Stimulated activated CD8-positive, alpha-beta memory T cell treated with anti-CD3 and anti-CD28 coated beads, Interleukin-4, amount 100 ng/mL, for 24 hours (primary cell): ENCODE measurements at regions not wholly inside any gene's neighbourhood (a gene's known extent, or its start where the extent isn't known, plus 50 kb on each side); places are given as distances from the start of the nearest gene placed in this dataset.
"Not testable (repeated sequence)": the region's sequence is repeated elsewhere in the genome, so short reads cannot be mapped to it uniquely, and the experiment has no call there.

Source experiments
- DNase-seq: peaks from one replicate; pipeline ENCODE4 v3.0.0-alpha.2; 2020; ENCODE audit warnings: low read depth

DNA sequence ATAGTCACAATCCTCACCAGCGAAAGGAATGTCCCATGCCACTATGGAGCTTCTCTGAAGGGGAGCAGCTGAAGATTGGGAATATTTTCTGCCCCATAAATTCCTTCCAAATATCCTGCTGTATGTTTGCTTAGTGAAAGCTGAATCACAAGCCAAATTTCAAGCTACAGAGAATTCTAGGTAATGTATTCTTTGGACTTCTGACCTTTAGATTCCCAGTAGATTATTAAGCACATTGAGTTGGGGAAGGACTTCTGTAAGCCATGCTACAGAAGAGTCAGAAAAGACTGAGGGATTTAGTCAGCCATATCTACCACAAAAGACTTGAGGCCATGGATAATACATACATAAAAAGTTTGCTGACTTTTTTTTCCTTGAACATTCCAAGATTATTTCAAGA, 1342.0 kb upstream of the NUDT12 start:
- no peak for DNase-seq

DNA sequence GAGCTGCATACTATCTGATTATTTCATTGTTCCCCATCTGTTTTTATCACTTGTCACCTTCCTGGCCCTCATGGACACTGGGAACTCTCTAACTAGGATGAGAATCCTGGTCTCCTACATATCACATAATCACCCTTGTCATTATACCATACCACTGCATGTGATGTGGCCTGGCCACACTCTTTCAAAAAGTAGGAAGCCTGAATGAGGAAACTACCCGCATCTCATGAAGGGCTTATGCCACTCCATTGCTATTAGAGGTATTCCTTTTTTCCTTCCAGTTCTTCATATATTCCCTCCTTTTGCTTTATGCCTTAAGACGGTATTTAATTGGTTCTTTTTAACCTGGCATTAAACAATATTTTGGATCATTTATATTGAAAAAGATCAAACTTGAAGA, 1341.4 kb upstream of the NUDT12 start:
- DNase-seq: no peak

DNA sequence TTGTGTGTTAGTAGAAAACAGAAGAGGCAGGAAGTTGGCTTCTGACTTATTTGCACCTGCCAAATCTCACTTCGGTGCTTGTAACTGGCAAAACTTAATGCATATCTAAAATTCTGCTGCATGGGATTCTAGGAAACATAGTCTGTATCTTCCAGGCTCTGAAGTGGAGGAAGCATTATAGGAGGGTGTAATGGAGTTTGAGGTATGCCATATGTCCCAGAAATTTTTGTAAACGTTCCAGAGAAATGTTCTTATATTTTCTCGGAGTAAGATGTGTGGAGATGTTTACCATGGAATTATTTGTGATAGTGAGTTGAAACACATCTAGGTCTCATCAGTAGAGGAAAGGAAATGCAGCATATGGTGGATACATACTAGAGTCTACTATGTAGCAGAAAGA, 1329.0 kb upstream of the NUDT12 start:
- no peak for DNase-seq

DNA sequence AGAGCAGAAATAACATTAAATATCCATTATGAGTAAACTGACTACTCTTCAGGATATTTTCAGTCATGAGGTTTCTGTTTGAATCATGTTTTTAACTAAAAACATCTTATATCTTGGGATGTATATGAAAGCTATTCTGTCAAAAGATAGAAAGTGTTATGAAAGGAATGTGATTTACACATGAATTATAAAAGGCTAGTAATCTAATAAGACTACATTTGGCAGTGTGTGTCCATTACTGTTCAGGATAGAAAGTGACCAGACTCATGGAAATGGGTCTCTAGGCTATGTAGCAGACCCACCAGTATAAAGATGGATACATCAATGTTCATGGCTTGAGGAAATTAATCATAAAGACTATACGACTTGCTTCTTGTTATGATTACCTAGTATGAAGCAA, 1328.2 kb upstream of the NUDT12 start:
- DNase-seq: no peak

DNA sequence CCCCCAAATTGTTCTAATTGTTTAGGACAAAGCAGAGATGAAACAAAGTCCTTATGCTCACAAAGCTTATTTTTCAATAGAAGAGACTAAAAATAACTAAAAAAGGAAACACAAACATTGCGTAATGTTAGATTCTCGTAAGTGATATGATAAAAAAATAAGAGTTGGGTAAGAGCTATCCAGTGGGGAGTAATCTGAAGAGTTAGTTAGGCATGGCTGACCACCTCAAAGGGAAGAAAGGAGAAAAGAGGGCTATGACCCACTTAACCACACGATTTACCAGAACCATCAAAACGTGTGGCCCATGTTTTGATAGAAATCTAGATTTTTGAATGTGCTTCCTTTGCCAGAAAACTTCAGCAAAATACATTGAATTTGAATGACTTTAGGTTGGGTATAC, 1296.8 kb upstream of the NUDT12 start:
- no peak for DNase-seq

DNA sequence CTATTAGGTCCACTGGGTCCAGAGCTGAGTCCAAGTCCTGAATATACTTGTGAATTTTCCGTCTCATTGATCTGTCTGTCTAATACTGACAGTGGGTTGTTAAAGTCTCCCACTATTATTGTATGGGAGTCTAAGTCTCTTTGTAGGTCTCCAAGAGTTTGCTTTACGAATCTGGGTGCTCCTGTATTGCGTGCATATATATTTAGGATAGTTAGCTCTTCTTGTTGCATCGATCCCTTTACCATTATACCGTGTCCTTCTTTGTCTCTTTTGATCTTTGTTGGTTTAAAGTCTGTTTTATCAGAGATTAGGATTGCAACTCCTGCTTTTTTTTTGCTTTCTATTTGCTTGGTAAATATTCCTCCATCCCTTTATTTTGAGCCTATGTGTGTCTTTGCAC, 1289.5 kb upstream of the NUDT12 start:
- not testable (repeated sequence) for DNase-seq

DNA sequence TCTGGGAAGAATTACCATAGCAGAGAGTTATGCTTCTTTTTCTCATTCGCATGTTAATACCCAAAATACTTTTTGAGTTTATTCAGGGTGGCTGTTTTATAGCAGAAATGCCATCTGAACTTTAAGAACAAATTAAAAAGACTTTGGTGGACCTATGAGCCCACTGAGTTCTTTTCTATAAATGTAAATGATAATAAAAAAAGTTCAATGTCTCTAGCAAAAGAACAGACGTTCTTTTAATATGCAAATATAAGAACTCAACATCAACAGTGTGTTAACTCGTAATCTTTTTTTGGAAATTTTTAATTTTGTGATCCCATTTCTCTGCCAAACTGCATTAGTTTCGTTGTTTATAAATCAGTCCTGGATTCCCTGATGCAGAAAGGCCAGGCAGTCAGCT, 1283.0 kb upstream of the NUDT12 start:
- DNase-seq: no peak

DNA sequence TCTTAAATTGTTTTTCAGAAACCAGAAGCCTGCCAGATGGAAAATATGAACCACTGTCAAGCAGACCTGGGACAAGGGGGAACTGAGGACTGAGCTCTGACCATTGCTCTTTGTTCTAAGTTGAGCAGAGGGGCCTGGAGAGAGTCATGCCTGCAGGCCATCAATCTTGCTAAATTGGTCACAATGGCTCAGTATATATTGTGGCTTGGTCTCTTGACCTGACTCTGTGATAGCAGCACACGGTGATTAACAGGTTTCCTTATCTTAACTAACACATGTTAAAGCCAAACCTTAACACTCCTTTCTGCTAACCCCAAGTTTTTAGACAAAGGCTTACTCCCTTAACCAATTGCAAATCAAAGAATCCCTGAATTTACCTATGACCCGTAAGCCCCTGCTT, 1281.2 kb upstream of the NUDT12 start:
- DNase-seq: no peak

DNA sequence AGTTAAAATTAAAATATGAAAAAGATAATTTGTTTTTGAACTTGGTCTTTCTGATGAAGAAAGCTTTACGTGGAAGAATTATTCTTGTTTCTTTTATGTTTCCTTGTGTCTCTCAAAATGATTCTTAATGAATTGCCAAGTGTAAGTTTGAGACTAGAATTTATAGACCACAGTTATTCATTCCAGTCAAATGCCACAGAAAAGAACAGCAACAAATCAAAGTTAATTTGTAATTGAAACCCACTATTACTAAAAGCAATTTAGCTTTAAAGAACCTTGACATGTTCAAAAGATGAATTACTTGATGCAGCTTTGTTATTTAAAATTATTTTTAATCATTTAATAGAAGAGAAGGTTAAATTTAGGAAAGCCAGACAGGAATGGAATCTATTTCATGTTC, 1277.7 kb upstream of the NUDT12 start:
- DNase-seq: no peak

DNA sequence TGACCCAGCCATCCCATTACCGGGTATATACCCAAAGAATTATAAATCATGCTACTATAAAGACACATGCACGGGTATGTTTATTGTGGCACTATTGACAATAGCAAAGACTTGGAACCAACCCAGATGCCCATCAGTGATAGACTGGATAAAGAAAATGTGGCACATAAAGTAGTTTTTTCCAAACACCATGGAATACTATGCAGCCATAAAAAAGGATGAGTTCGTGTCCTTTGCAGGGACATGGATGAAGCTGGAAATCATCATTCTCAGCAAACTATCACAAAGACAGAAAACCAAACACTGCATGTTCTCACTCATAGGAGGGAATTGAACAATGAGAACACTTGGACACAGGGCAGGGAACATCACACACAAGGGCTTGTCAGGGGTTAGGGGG, 1268.9 kb upstream of the NUDT12 start:
- DNase-seq: not testable (repeated sequence)

DNA sequence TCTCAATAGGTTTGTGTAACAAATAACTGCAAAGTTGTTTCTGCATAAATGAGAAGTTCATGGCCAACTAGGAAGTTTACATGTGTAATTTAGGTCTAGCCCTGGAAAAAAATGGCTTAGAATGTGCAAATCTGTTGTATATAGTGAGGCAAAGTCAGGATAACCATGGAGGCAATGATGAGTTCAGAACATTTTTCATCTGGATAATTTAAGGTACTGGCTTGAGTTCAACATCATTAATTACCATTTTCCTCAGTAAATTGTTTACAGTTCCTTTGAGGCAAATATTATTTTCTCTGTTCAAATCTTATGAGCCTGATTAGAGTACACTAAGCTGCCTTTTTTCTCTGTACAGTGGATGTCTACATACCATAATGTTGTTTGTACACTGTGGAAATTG, 1259.0 kb upstream of the NUDT12 start:
- no peak for DNase-seq

DNA sequence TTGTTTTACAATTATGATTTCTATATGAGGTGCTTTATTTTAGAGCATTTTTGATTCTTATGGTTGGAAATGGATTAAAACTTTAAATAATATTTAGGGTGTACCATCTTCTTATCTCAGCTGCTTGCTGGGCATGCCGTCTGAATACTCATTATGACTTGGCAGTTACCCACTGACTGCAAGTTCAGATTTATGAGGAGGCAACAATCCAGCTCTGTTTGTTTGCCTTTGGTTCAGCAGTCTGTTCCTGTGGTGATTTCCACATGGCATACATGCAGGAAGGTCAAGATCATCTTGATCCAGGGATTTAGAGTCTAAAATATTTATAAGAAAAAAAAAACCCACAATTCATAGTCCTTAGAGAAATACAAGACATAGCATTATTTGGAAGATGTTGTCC, 1254.5 kb upstream of the NUDT12 start:
- no peak for DNase-seq

DNA sequence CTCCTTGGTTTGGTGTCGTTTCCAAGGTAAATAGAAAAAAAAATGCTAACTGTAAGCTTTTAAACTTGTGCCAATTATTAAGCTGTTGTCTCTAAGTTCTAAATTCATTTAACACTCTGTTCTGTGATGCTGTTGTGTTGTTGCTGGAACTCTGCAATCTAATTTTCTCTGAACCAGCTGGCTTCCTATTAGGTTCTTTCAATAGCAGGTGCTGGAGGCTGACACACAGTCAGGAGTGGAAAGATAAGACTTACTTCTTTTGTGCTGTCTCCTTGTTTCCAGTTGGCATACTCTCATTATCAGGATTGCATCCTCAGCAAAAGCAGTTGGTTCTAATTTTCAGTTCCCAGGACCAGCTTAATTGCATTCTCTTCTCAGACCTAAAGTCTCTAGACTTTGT, 1252.6 kb upstream of the NUDT12 start:
- DNase-seq: no peak

DNA sequence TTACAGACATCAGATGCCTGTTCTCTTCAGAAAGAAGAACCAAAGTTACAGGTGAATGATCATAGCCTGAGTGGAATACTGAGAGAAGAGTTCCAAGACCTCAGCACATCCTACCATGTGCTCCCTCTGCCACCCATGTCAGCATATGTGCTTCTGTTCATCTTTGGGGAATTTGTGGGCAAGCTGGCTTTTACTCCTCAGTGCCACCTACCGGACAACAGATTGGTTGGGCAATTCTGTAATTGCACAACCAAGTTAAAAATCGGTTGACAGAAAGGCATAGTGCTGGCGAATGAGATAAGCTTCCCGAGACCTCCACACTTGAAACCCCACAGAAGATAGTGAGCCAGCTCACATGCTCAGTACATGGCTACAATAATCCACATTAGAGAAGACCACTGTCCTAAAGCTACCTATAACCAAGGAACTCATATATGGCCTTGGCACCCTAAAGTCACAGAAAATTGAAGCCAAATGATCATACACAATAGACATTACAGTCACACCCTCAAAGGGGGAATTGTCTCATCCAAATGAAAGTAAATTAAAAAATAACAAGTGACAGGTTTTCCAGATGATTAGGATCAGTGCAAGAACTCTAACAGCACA, 1238.0 kb upstream of the NUDT12 start:
- no peak for DNase-seq

DNA sequence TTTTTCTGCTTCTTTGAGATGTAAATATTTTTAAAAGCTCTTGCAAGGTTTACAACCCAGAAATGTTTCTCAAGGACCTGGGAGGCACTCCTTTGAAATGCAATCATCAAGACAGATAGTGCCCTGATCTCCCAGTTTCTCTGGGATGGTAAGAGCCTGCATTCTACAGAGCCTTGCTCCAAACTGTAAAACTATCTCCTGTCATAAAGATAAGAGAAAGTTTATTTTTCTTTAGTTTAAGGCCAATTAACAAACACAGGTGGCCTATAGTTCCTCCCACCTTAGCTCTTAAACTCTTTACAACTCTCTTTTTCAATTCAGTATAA, 1231.1 kb upstream of the NUDT12 start:
- no peak for DNase-seq

DNA sequence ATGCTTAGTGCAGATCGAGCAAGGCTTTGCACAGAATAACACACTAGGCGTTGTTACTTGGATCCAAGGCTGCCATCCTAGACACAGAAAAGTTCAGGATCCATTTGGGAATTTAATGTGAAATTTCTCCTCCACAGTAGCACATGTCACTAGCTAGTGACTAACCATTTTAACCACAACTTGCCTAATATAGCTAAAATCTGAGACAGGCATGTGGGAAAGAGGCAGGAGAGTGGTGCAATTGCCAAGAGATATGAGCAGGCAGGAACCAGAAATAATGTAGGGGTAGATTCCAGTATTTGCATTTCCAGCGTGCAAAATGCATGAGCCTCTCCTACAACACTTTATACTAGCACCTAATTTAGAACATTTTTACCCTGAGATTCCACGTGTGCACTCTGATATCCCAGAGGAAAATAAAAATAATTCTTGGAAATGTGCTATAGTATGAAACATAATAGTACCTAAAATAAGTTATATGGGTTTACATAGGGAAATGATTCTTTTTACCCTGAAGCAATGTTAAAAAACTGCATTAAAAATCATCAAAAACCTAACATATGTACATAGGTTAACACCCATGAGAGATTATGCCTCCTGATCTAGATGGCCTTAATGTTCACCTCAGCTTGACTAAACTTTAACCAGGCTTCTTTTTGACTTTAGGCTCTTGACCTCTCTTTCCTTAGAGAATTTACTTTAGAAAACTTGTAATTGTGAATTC, 1230.6 kb upstream of the NUDT12 start:
- DNase-seq: no peak

DNA sequence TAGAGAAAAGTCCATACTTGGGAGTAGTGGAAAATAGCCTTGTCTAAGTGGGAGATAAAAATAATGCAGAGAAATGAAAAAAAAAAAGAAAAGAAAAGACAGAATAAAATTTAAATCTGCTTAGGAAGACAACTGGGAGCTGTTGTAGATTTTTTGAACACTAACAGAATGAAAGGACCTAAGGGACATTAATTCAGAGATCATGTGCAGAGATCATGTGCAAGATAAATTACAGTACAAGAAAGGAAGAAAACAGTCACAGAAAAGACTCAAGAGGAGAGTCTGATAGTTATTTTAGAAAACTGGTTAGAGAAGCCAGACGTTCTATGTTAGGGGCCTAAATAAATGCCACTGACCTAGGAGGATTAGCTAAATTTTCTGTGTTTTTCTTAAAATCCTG, 1226.8 kb upstream of the NUDT12 start:
- no peak for DNase-seq

DNA sequence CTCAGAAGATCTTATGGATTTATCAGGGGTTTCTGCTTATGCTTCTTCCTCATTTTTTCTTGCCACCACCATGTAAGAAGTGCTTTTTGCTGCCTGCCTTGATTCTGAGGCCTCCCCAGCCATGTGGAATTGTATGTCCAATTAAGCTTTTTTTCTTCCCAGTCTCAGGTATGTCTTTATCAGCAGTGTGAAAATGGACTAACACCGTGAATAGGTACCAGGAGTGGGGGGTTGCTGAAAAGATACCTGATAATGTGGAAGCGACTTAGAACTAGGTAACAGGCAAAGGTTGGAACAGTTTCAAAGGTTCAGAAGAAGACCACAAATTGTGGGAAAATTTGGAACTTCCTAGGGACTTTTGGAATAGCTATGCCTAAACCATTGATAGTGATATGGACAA, 1222.5 kb upstream of the NUDT12 start:
- no peak for DNase-seq

DNA sequence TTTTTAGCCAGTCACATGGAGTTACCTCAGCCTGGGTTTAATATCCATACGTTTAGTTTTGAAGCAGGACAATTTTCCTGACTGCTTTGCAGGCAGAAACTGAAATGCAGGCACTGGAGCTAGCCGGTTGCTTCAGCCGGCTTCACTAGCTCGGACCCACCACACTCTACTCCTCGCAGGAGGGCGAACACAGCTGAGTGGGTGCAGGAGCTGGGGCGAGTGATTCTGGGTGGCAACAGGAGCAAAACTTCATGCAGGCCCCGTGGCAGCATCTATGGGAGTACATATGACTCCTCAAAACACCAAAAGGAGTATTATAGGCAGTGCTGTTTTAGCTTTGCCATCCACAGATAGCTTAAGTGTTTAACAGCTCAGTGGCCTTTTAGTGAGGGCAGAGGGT, 1211.8 kb upstream of the NUDT12 start:
- DNase-seq: no peak

DNA sequence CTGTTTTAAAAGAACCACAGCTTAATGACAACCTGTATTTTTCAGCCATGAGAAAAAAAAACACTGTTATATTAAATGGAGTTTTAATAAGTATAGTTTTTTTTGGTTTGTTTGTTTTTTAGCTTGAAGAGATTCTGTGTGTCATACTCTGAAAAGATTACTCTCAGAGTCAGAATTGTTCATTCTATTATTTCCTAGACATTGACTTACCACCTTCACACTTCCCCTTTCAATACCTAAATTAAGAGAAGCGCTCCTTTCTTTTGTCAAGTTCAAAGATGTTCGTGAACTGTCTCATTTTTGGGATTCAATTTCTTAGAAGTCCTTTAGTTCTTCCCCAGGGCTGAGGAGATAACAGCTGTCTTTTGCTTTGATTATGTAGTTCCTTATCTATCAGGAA, 1201.6 kb upstream of the NUDT12 start:
- DNase-seq: no peak

DNA sequence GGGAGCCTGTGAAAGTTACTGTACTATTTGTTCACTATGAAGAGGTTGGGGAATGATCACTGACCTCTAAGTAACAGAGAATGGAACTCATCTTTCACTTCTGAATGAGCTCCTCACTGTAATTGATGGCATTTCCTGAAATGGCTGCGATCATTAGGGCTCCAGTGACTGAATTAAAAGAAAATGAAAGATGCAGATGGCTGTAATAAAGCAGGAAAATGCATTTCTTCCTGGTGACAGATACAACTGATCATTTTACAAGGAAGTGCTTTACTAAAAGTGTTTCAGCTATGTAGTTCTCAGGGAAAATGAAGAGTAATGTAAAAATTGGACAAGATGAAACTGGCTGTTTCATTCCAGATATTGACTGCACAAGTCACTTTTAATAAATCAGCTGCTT, 1200.6 kb upstream of the NUDT12 start:
- DNase-seq: no peak

DNA sequence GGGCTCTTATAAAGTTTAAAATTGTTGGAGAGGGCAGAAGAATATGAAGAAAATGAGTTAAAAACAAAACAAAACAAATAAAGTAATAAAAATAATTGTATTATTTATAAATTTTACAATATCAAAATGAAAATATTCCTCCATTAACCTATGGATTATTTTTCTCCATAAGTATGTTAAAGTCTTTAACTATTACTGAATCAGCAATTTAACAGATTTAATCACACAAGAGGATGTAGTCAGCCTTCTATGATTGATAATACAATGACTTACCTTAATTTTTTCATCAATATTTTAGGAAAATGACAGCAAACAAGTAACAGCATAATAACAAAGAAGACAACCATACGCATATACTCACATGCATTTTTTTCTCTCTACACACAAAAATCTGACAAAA, 1195.3 kb upstream of the NUDT12 start:
- DNase-seq: no peak

DNA sequence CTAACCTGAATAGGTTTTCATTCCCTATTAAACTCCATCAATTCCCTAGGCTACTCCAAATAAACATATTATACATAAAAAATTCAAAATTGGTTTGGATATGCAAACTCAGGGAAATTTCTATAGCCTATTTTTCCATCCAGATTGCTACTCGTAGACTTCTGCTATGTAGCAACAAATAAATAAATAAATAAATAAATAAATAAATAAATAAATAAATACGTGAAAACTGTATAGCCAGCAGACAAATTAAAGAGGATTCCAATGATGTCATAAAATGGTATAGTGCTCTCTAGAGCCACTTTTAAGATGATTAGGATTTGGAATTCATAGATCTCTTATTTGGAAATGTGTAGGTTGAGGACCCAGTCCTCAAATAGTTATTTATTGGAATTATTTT, 1193.2 kb upstream of the NUDT12 start:
- no peak for DNase-seq

DNA sequence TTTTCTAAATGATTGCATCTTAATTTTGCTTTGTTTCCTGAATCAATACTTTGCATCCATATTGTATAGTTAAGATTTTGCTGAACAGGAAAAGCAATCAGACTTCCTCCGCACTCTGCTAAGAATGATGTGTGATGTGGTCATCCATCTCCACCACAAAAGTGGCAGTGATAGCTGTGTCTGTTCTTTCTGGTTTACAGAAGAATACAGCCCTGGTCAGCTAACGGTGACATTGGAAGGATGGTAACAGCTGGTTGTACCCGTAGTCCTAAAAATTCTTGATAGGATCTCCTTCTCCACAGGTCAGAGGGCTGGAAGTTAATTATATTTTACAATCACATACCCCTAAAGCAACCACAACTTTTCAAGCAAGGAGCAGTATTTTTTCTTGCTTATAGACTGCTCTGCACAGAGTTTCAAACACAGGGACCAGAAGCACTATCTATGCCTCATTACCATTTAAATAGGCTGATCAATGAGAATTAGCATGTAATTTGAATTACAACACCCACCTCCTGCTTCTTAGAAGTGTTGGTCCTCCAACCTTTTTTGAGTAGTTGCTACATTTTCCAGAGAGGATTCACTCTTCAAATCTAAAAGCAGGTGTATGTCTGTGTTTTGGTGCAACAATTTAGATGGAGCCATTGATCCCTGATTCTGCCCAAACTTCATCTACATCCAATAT, 1191.9 kb upstream of the NUDT12 start:
- DNase-seq: no peak
